Fibroblast of the aortic adventitia (primary cell): ENCODE measurements at regions not wholly inside any gene's neighbourhood (a gene's known extent, or its start where the extent isn't known, plus 50 kb on each side); places are given as distances from the start of the nearest gene placed in this dataset.
"Not testable (repeated sequence)": the region's sequence is repeated elsewhere in the genome, so short reads cannot be mapped to it uniquely, and the experiment has no call there.

Experiments used
- DNase-seq: peaks from one replicate; pipeline ENCODE4 v3.0.0-alpha.2; 2010; ENCODE audit warnings: low read depth
- H3K4me3 ChIP-seq: 2 replicates; pipeline ENCODE4 v1.5.1; 2011; ENCODE audit warnings: low read depth, mild to moderate bottlenecking, control low read depth, low read length, moderate library complexity
- TF ChIP-seq, protein P1 (sequence below): IDR thresholded peaks from 2 replicates; pipeline ENCODE4 v1.5.1; 2011; ENCODE audit warnings: mild to moderate bottlenecking, low read length, control low read depth, inconsistent platforms; ENCODE audit not compliant: insufficient read depth

DNA sequence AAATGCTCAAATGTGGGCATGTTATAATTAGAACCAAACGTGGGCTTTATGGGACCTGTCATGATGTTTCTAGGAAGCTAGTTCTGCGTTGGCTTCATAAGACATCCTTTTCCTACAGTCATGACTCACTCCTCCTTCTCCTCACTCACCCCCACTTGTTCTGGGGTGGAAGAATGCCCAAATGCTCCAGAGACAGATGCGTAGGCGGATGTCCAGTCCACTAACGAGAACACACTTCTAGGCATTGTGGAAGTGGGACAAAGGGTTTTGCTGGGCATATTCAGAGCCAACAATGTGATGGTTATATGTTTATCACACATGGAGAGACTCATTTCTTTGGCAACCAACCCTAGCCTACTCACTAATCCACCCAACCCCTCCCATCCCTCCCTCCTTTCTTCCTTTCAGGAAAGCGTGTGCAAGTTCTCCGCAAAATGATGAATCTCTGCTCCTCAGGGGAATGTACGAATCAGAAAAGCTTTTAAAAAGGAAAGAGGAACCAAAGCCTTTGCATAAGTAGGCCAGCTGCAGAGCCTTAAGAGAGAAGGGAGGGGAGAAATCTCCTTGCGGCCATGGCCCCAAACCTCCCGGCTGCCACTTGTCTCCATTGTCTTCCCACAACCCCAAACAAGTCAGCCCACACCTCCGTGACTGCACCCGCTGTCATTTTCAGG is 123.0 kb upstream of the SPRED1 start:
- TF ChIP-seq, protein P1, sequence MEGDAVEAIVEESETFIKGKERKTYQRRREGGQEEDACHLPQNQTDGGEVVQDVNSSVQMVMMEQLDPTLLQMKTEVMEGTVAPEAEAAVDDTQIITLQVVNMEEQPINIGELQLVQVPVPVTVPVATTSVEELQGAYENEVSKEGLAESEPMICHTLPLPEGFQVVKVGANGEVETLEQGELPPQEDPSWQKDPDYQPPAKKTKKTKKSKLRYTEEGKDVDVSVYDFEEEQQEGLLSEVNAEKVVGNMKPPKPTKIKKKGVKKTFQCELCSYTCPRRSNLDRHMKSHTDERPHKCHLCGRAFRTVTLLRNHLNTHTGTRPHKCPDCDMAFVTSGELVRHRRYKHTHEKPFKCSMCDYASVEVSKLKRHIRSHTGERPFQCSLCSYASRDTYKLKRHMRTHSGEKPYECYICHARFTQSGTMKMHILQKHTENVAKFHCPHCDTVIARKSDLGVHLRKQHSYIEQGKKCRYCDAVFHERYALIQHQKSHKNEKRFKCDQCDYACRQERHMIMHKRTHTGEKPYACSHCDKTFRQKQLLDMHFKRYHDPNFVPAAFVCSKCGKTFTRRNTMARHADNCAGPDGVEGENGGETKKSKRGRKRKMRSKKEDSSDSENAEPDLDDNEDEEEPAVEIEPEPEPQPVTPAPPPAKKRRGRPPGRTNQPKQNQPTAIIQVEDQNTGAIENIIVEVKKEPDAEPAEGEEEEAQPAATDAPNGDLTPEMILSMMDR: no peak
- H3K4me3 ChIP-seq: peak overlapping the region; percentile 52
- DNase-seq: peak; percentile 100

DNA sequence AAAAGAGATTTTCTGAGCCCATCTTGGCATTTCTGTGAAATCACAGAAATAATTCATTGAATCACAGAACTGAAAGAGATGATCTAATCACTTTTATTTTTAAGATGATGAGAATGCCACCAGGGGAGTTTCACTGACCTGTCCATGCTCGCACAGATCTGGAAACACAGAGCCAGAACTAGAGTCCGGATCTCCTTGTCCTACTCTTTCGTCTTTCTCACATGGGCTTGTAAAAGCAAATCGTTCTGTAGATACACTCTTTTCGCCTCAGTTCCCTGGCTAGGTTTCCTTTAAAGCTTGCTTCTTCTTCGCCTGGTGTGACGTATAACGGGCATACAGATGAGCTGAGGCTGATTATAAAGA is 122.5 kb upstream of the SPRED1 start:
- DNase-seq: no peak
- TF ChIP-seq, protein P1: no peak
- peak overlapping the region; percentile 52 for H3K4me3 ChIP-seq

DNA sequence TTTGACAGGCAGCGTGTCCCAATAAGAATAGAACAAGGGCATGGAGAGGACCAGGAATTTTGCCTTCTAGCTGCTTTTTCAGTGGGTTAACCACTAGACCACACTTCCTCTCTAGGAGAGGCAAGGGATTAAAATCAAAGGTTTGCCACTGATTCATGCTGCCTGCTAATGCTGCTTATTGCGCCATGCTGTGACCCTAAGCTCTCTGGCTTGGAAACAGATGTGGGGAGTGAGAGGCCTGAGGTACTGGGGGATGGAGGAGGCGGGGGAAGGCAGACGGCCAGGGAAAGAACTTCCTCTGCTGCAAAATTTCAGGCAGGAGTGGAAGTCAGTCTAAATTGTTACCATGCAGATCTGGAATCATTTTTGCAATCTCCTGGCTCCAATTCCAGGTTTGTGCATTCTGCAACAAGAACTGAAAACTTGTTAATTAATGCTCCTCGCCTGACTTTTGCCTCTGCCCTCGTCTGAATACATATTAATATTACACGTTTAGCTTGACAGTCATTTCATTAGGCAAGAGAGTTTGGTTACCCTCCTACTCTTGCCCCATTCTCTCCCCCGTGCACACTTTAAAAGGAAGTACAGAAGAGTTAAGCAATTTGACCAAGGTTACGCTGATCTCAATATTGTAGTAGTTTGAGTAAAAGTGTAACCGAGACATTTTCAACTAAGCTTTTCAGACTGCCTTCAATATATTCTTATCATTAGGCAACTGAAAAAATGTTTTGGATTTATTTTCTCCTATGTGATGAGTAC is 121.7 kb upstream of the SPRED1 start:
- H3K4me3 ChIP-seq: peak overlapping the region; percentile 52
- TF ChIP-seq, protein P1: no peak
- peak; percentile 99 for DNase-seq

DNA sequence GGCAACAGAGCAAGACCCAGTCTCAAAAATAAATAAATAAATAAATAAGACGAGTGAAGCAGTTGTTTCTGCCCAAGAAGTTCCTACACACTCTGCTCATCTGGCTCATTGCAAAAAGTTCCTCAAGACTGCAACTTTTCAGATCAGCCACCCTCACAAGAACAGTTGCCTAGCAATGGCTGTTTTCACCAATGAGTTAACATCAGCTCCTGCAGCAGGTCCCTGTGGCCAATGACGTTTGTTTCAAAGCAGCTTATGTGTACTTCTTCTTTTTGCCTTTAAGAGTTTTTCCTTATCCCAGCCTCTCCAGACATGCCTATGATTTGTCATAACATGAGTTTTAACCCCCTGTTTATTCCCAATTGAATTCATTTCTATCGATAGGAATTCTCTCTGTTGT is 118.4 kb upstream of the SPRED1 start:
- TF ChIP-seq, protein P1: no peak
- no peak for DNase-seq
- no peak overlapping the region for H3K4me3 ChIP-seq

DNA sequence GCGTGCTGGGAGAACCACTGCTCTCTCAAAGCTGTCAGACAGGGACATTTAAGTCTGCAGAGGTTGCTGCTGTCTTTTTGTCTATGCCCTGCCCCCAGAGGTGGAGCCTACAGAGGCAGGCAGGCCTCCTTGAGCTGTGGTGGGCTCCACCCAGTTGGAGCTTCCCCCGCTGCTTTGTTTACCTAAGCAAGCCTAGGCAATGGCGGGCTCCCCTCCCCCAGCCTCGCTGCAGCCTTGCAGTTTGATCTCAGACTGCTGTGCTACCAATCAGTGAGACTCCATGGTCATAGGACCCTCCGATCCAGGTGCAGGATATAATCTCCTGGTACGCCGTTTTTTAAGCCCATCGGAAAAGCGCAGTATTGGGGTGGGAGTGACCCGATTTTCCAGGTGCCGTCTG is 110.4 kb upstream of the SPRED1 start:
- H3K4me3 ChIP-seq, DNase-seq: not testable (repeated sequence)

DNA sequence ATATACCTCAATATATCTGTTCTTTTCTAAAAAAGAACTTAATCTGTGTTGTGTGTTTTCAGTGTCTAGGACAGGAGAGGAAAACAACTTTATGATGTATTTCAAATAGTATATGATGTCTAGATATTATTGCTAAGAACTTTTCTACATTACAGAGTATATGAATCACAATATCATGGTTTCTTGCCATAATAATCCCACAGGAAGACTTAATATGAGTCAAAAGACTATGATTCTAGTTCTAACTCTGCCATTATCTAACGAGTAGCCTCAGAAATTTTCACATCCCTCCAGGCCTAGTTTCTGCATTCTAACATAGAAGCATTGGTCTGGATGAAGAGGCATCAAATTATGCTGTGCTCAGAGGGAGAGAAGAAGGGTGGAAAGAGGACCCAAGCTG is 107.7 kb upstream of the SPRED1 start:
- peak; percentile 53 for DNase-seq
- TF ChIP-seq, protein P1: no peak
- H3K4me3 ChIP-seq: no peak overlapping the region

DNA sequence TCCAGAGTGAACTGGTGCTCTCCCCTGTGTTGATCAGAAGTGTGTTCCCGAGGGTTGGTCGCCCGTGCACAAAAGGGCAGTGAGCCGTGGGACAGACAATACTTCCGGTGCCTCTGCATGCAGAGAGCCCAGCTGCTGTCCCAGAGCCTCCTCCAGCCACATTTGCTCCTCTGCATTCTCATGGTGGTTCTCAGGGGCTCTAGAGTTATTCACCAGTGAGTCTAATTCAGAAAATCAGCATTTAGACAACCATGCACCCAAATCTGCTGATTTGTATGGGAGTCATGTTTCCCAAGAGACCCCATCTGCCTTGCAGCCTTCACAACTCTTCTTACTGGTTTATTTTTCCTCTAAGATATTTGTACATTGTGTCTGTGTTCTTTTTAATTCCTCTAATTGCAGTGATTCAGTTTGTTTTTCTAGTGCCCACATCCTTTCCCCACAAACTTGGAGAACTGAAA is 107.0 kb upstream of the SPRED1 start:
- TF ChIP-seq, protein P1: no peak
- no peak overlapping the region for H3K4me3 ChIP-seq
- no peak for DNase-seq
